Activated naive CD4-positive, alpha-beta T cell treated with anti-CD3 and anti-CD28 coated beads, Interleukin-2, amount 50 U/mL, for 24 hours (primary cell): ENCODE measurements at regions not wholly inside any gene's neighbourhood (a gene's known extent, or its start where the extent isn't known, plus 50 kb on each side); places are given as distances from the start of the nearest gene placed in this dataset.
"Not testable (repeated sequence)": the region's sequence is repeated elsewhere in the genome, so short reads cannot be mapped to it uniquely, and the experiment has no call there.

ENCODE experiments used
- H3K27ac Mint-ChIP-seq: one replicate; pipeline ENCODE4 v1.8.0; 2021; ENCODE audit warnings: mild to moderate bottlenecking, mixed read lengths
- H3K27me3 Mint-ChIP-seq: one replicate; pipeline ENCODE4 v1.8.0; 2021; ENCODE audit warnings: mixed read lengths
- H3K36me3 Mint-ChIP-seq: one replicate; pipeline ENCODE4 v1.8.0; 2021; ENCODE audit warnings: mixed read lengths
- H3K4me1 Mint-ChIP-seq: one replicate; pipeline ENCODE4 v1.8.0; 2021; ENCODE audit warnings: mixed read lengths
- H3K4me3 Mint-ChIP-seq: one replicate; pipeline ENCODE4 v1.8.0; 2021; ENCODE audit warnings: mild to moderate bottlenecking, mixed read lengths
- H3K9me3 Mint-ChIP-seq: one replicate; pipeline ENCODE4 v1.8.0; 2021; ENCODE audit warnings: mixed read lengths

DNA sequence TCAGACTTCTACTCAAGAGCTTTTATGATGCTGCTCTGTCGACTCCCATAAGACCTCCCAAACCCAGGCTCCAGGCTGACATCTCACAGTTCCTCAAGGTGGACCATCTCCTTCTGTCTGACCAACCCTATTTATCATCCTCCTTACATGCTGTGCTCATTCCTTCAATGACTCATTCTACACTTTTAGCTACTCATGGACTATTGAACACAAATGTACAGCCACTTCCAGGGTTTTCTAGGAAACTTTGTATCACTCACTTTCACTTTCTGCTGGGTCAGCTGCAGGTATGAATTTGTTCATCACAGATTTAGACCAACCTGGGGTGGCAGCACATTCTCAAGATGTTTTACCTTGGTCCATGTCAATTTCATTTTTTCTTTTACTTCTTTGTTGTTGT is 162.4 kb upstream of the FAM20A start:
- Mint-ChIP-seq H3K4me3 (no peak overlapping the region), H3K36me3 (peaks cover 1% of the 10 kb centered on the region), H3K4me1 (peaks cover 6% of the 10 kb centered on the region), H3K9me3 (no peaks in the 10 kb centered on the region), H3K27me3 (peaks cover 3% of the 10 kb centered on the region), H3K27ac (no peak overlapping the region)

DNA sequence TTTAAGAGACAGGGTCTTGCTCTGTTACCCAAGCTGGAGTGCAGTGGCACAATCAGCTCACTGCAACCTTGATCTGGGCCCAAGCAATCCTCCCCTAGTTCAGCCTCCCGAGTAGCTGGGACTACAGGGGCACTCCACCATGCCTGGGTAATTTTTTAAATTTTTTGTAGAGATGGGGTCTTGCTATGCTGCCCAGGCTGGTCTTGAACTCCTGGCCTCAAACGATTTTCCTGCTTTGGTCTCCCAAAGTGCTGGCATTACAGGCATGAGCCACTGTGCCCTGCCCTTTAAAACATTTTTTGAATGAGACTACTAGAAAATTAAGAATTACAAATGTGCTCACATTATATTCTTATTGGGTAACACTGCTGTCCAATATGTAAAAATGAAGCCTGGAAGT is 161.7 kb upstream of the FAM20A start:
- peaks cover 6% of the 10 kb centered on the region for H3K4me1 Mint-ChIP-seq
- no peak overlapping the region for H3K27ac Mint-ChIP-seq
- no peaks in the 10 kb centered on the region for H3K9me3 Mint-ChIP-seq
- H3K27me3 Mint-ChIP-seq: peaks cover 3% of the 10 kb centered on the region
- peaks cover 1% of the 10 kb centered on the region for H3K36me3 Mint-ChIP-seq
- no peak overlapping the region for H3K4me3 Mint-ChIP-seq

- Mint-ChIP-seq H3K9me3 (no peaks in the 10 kb centered on the region), H3K4me3 (peak overlapping the region; percentile 1), H3K36me3 (peaks cover 1% of the 10 kb centered on the region), H3K4me1 (peaks cover 6% of the 10 kb centered on the region), H3K27me3 (peaks cover 2% of the 10 kb centered on the region), H3K27ac (no peak overlapping the region)
Measured at GRCh38 chr17:68760141-68760475, 158.9 kb upstream of the FAM20A start.

DNA sequence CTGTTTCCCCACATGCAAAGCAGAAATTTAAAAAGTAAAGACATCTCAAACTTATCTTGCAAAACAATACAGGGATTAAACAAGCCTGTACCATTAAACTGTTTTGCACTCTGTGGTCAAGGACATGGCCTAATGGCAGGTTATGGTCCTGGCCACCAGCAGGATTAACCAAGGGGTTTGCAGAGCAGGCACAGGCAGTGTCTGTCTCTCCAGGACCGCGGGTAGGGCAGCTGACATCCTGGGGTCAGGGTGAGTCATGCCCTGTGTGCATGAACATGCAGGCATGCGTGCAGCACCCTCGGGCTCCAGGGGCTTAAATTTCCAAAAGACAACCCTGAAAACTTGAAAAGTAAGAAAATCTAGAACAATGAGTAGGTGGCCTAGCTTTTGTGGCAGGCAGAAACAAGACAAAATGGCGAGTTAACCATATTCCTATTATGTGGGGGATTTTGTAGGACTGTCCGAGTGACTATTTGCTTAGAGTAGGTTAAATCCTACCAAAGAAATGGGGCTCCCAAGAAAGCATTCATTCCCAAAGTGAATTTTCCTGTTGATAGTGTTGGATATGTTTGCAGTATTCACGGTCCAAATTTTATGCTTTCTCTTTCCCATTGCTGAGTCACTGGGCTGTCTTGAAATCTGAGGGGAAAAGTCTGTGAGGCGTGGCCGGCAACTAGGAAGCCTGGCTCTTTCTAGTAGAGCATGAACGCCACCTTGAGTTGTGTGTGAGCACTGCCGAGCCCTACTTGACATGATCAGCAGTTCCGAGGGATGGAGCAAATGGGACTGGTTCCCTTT is 158.4 kb upstream of the FAM20A start:
- Mint-ChIP-seq H3K9me3 (no peaks in the 10 kb centered on the region), H3K27ac (no peak overlapping the region), H3K4me1 (peaks cover 6% of the 10 kb centered on the region), H3K36me3 (peaks cover 1% of the 10 kb centered on the region), H3K27me3 (peaks cover 2% of the 10 kb centered on the region), H3K4me3 (peak overlapping the region; percentile 1)

GRCh38 chr17:68759002-68759342 is 157.8 kb upstream of the FAM20A start:
- Mint-ChIP-seq H3K27ac (no peak overlapping the region), H3K4me3 (no peak overlapping the region)

GRCh38 chr17:68757866-68758757 is 156.9 kb upstream of the FAM20A start:
- not testable (repeated sequence) for H3K4me1 Mint-ChIP-seq, H3K36me3 Mint-ChIP-seq, H3K4me3 Mint-ChIP-seq, H3K27me3 Mint-ChIP-seq, H3K9me3 Mint-ChIP-seq, H3K27ac Mint-ChIP-seq

More at GRCh38 chr17:68759002-68759342, 157.8 kb upstream of the FAM20A start:
- peaks cover 6% of the 10 kb centered on the region for H3K4me1 Mint-ChIP-seq
- peaks cover 2% of the 10 kb centered on the region for H3K27me3 Mint-ChIP-seq
- no peaks in the 10 kb centered on the region for H3K9me3 Mint-ChIP-seq
- peaks cover 1% of the 10 kb centered on the region for H3K36me3 Mint-ChIP-seq

- Mint-ChIP-seq H3K4me3 (no peak overlapping the region), H3K4me1 (no peaks in the 10 kb centered on the region), H3K9me3 (no peaks in the 10 kb centered on the region), H3K27me3 (peaks cover 2% of the 10 kb centered on the region), H3K27ac (no peak overlapping the region), H3K36me3 (no peaks in the 10 kb centered on the region)
Measured at GRCh38 chr17:68753985-68754769, 153.0 kb upstream of the FAM20A start.

GRCh38 chr17:68750208-68750562 is 149.0 kb upstream of the FAM20A start:
- no peak overlapping the region for H3K4me3 Mint-ChIP-seq
- peaks cover 4% of the 10 kb centered on the region for H3K27me3 Mint-ChIP-seq
- H3K4me1 Mint-ChIP-seq: no peaks in the 10 kb centered on the region
- no peaks in the 10 kb centered on the region for H3K36me3 Mint-ChIP-seq
- H3K27ac Mint-ChIP-seq: no peak overlapping the region
- no peaks in the 10 kb centered on the region for H3K9me3 Mint-ChIP-seq

- Mint-ChIP-seq H3K36me3 (no peaks in the 10 kb centered on the region), H3K27ac (no peak overlapping the region), H3K9me3 (no peaks in the 10 kb centered on the region), H3K4me1 (no peaks in the 10 kb centered on the region), H3K27me3 (peaks cover 5% of the 10 kb centered on the region), H3K4me3 (no peak overlapping the region)
Measured at GRCh38 chr17:68749349-68750207, 148.4 kb upstream of the FAM20A start.

DNA sequence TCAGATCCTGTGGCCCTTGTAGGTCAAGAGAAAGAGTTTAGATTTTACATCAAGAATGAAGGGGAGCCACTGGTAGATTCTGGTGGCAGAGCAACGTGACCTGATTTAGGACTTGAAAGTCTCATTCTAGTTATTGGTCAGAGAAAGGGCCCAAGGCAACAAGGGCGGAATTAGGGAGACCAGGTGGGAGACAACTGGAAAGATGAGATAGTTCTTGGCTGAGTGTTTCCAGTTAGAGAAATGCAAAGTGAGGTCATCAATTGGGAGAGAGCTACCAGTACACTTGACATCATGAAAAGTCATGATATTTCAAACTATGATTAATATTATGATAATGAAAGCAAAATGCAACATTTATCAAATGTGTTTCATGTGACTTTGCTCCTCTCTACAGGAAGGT is 147.2 kb upstream of the FAM20A start:
- no peaks in the 10 kb centered on the region for H3K36me3 Mint-ChIP-seq
- H3K27me3 Mint-ChIP-seq: peaks cover 5% of the 10 kb centered on the region
- H3K9me3 Mint-ChIP-seq: no peaks in the 10 kb centered on the region
- H3K4me3 Mint-ChIP-seq: no peak overlapping the region
- H3K4me1 Mint-ChIP-seq: no peaks in the 10 kb centered on the region
- H3K27ac Mint-ChIP-seq: no peak overlapping the region

- H3K4me3 Mint-ChIP-seq: no peak overlapping the region
- H3K9me3 Mint-ChIP-seq: no peaks in the 10 kb centered on the region
- peaks cover 10% of the 10 kb centered on the region for H3K27me3 Mint-ChIP-seq
- no peaks in the 10 kb centered on the region for H3K36me3 Mint-ChIP-seq
- H3K27ac Mint-ChIP-seq: no peak overlapping the region
- H3K4me1 Mint-ChIP-seq: no peaks in the 10 kb centered on the region
Measured at GRCh38 chr17:68740555-68741447, 139.6 kb upstream of the FAM20A start.

DNA sequence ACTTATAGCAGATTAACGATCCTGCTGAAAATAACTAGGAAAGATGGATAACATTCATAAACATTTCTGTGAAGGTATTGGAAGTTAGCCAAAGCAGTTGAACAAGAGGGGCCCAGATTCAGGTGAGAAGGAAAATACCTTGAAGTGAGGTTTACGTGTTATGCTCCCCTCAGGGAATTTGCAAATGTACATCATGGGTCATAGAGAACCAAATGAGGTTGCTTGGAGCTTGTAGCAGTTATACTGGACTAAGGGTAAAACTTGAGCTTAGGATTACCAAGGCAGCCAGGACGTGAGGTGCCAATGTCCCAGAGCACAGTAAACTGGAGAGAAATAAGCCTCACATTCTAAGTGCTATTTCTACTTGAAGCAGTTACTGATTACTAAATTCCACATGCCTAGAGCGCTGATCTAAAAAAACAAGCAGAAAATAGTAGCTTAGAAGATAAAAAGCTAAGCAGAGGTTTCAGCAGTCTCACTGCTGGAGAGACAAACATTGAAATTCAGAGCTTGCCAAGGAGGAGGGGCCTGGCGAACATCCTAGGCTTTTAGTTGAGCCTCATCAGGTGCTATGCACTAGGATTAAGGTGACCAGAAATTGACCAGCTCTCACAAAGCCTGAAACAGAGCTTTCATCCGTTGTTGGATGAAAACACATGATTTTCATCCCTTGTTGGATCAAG is 136.7 kb upstream of the FAM20A start:
- Mint-ChIP-seq H3K27ac (no peak overlapping the region), H3K27me3 (peaks cover 9% of the 10 kb centered on the region), H3K4me1 (no peaks in the 10 kb centered on the region), H3K36me3 (no peaks in the 10 kb centered on the region), H3K4me3 (no peak overlapping the region), H3K9me3 (no peaks in the 10 kb centered on the region)

GRCh38 chr17:68734931-68735330 is 133.8 kb upstream of the FAM20A start:
- no peak overlapping the region for H3K27ac Mint-ChIP-seq
- no peaks in the 10 kb centered on the region for H3K4me1 Mint-ChIP-seq
- no peak overlapping the region for H3K4me3 Mint-ChIP-seq
- no peaks in the 10 kb centered on the region for H3K9me3 Mint-ChIP-seq
- H3K27me3 Mint-ChIP-seq: peaks cover 11% of the 10 kb centered on the region
- H3K36me3 Mint-ChIP-seq: no peaks in the 10 kb centered on the region
